Thymus (tissue), 11 donors: ENCODE measurements at regions not wholly inside any gene's neighbourhood (a gene's known extent, or its start where the extent isn't known, plus 50 kb on each side); places are given as distances from the start of the nearest gene placed in this dataset.
"Not testable (repeated sequence)": the region's sequence is repeated elsewhere in the genome, so short reads cannot be mapped to it uniquely, and the experiment has no call there.

Experiments
- DNase-seq, 9 donors: peaks; one replicate each; pipeline ENCODE4 v3.0.0-alpha.2; 2013; ENCODE audit warnings: low spot score in 9 of 9, low read depth in 6 of 9, missing footprints in 1 of 9
- H3K27ac ChIP-seq, 2 donors: one replicate each; pipeline ENCODE4 v1.5.1; 2013; ENCODE audit warnings: control low read depth in 1 of 2, low read depth in 1 of 2, low read length in 1 of 2, mild to moderate bottlenecking in 1 of 2, moderate library complexity in 1 of 2
- H3K27me3 ChIP-seq, 2 donors: one replicate each; pipeline ENCODE4 v1.5.1; 2013; ENCODE audit warnings: low read length in 1 of 2; ENCODE audit not compliant: control insufficient read depth in 2 of 2, insufficient read depth in 1 of 2
- H3K36me3 ChIP-seq, 2 donors: one replicate each; pipeline ENCODE4 v1.5.1; 2013; ENCODE audit warnings: low read length in 1 of 2, mild to moderate bottlenecking in 1 of 2, moderate library complexity in 1 of 2; ENCODE audit not compliant: control insufficient read depth in 2 of 2, insufficient read depth in 2 of 2
- H3K4me1 ChIP-seq, 2 donors: one replicate each; pipeline ENCODE4 v1.5.1; 2013; ENCODE audit warnings: low read length in 2 of 2; ENCODE audit not compliant: control insufficient read depth in 2 of 2, insufficient read depth in 2 of 2
- H3K4me3 ChIP-seq, 2 donors: one replicate each; pipeline ENCODE4 v1.5.1; 2013; ENCODE audit warnings: low read length in 2 of 2, control low read depth in 1 of 2, mild to moderate bottlenecking in 1 of 2
- H3K9me3 ChIP-seq, 2 donors: one replicate each; pipeline ENCODE4 v1.5.1; 2013; ENCODE audit warnings: low read length in 1 of 2, mild to moderate bottlenecking in 1 of 2; ENCODE audit not compliant: control insufficient read depth in 2 of 2, insufficient read depth in 1 of 2
- WGBS: extraction: QIAGEN DNeasy Blood & Tissue Kit; methylation state at CpG from one replicate; pipeline ENCODE4 v1.1.7; 2013; 5-methylcytosine and 5-hydroxymethylcytosine counted together
- donor health status: healthy.

GRCh38 chr20:43327234-43327633 lies 130.5 kb upstream of the SRSF6 start:
- not testable (repeated sequence) for H3K9me3 ChIP-seq, H3K4me1 ChIP-seq, H3K36me3 ChIP-seq, DNase-seq, H3K27ac ChIP-seq, H3K4me3 ChIP-seq, H3K27me3 ChIP-seq
- WGBS = 97% methylated on average over 4 of the region's 4 CpGs

- Histone ChIP-seq H3K27ac (no peak overlapping the region), H3K4me1 (no peaks in the 10 kb centered on the region), H3K9me3 (no peaks in the 10 kb centered on the region), H3K4me3 (no peak overlapping the region), H3K27me3 (no peaks in the 10 kb centered on the region), H3K36me3 (no peaks in the 10 kb centered on the region)
- DNase-seq = no peak
- 95% methylated on average over 3 of the region's 3 CpGs for WGBS
Observed at GRCh38 chr20:43325926-43326325, 131.8 kb upstream of the SRSF6 start.

- Histone ChIP-seq H3K27me3 (no peaks in the 10 kb centered on the region), H3K9me3 (no peaks in the 10 kb centered on the region), H3K4me1 (no peaks in the 10 kb centered on the region), H3K36me3 (no peaks in the 10 kb centered on the region), H3K27ac (no peak overlapping the region), H3K4me3 (no peak overlapping the region)
- WGBS = 87% methylated on average over 4 of the region's 4 CpGs
- no peak for DNase-seq
Observed at GRCh38 chr20:43323592-43323991, 133.9 kb upstream of the PTPRT start.

DNA sequence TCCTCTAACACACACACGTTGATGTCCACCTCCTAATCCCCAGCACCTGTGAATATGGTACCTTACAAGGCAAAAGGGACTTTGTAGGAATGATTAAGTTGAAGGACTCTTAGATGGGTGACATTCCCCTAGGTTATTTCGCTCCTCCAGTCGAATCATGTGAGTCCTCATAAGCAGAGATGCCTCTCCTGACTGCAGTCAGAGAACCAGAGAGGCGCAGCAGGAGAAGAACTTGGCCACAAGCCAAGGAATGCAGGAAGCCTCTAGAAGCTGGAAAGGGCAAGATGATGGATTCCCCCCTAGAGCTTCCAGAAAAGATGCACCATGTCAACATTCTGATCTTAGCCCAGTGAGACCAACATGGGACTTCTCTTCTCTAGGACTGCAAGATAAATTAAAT lies 133.1 kb upstream of the PTPRT start:
- DNase-seq = no peak
- 90% methylated on average over 4 of the region's 4 CpGs for WGBS

GRCh38 chr20:43320536-43320935 lies 130.8 kb upstream of the PTPRT start:
- Histone ChIP-seq H3K9me3 (no peaks in the 10 kb centered on the region), H3K4me3 (no peak overlapping the region), H3K4me1 (no peaks in the 10 kb centered on the region), H3K27ac (no peak overlapping the region), H3K36me3 (no peaks in the 10 kb centered on the region), H3K27me3 (no peaks in the 10 kb centered on the region)
- 76% methylated on average over 3 of the region's 3 CpGs for WGBS
- no peak for DNase-seq

More for the DNA sequence above, 133.1 kb upstream of the PTPRT start:
- Histone ChIP-seq H3K27ac (no peak overlapping the region), H3K36me3 (no peaks in the 10 kb centered on the region), H3K4me1 (no peaks in the 10 kb centered on the region), H3K4me3 (no peak overlapping the region), H3K9me3 (no peaks in the 10 kb centered on the region), H3K27me3 (no peaks in the 10 kb centered on the region)

- DNase-seq = no peak
- WGBS = 74% methylated on average over 5 of the region's 5 CpGs
- no peaks in the 10 kb centered on the region for H3K9me3 ChIP-seq
- no peaks in the 10 kb centered on the region for H3K4me1 ChIP-seq
- H3K27ac ChIP-seq = no peak overlapping the region
- no peaks in the 10 kb centered on the region for H3K36me3 ChIP-seq
- no peaks in the 10 kb centered on the region for H3K27me3 ChIP-seq
- no peak overlapping the region for H3K4me3 ChIP-seq
Observed at GRCh38 chr20:43318755-43319297, 129.1 kb upstream of the PTPRT start.

DNA sequence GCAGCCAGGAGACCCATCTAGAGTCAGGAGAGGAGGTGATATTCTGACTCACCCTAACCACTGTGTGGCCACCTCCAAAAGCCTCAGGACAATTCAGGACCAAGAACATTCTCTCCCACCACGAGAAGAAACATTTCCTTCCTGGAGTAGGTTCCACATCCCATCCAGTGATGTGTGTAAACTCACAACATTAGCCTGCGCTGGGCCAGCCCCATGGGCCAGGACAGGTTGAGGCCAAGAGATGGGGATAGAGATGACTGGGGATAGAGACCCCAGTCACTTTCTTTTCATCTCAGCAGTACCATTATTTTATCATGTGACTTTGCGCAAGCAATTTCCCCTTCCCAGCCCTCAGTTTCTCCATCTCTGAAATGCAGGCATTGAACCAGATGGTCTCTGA lies 126.6 kb upstream of the PTPRT start:
- H3K9me3 ChIP-seq = no peaks in the 10 kb centered on the region
- no peak overlapping the region for H3K27ac ChIP-seq
- H3K36me3 ChIP-seq = no peaks in the 10 kb centered on the region
- H3K4me3 ChIP-seq = no peak overlapping the region
- 73% methylated on average over 3 of the region's 3 CpGs for WGBS
- DNase-seq = no peak
- H3K4me1 ChIP-seq = no peaks in the 10 kb centered on the region
- no peaks in the 10 kb centered on the region for H3K27me3 ChIP-seq

DNA sequence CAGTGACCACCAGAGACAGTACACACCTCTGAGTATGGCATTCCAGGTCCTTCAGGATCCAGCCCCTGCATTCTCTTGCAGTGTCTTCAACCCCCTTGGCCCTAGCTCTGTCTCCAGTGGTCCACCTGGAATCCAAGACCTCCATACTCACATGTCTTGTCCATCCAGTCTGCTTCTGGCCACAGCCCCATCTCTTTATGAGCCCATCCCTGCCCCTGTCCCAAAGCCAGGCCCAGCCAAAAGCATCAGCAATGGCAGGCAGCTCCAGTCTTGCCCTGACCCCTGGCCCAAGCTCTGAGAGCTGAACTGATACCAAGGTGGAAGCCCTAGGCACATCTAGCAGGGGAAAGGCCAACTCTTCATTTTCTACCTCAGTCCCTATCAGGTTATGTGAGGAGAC lies 119.6 kb upstream of the PTPRT start:
- H3K4me3 ChIP-seq = no peak overlapping the region

GRCh38 chr20:43306837-43307236 lies 117.1 kb upstream of the PTPRT start:
- no peak overlapping the region for H3K27ac ChIP-seq
- H3K27me3 ChIP-seq = no peaks in the 10 kb centered on the region
- H3K9me3 ChIP-seq = no peaks in the 10 kb centered on the region
- WGBS = 94% methylated on average over 4 of the region's 4 CpGs
- no peaks in the 10 kb centered on the region for H3K36me3 ChIP-seq
- no peak overlapping the region for H3K4me3 ChIP-seq
- DNase-seq = no peak
- H3K4me1 ChIP-seq = no peaks in the 10 kb centered on the region

More for the DNA sequence above, 119.6 kb upstream of the PTPRT start:
- Histone ChIP-seq H3K36me3 (no peaks in the 10 kb centered on the region), H3K27me3 (no peaks in the 10 kb centered on the region), H3K9me3 (no peaks in the 10 kb centered on the region), H3K27ac (no peak overlapping the region), H3K4me1 (no peaks in the 10 kb centered on the region)
- DNase-seq = no peak

DNA sequence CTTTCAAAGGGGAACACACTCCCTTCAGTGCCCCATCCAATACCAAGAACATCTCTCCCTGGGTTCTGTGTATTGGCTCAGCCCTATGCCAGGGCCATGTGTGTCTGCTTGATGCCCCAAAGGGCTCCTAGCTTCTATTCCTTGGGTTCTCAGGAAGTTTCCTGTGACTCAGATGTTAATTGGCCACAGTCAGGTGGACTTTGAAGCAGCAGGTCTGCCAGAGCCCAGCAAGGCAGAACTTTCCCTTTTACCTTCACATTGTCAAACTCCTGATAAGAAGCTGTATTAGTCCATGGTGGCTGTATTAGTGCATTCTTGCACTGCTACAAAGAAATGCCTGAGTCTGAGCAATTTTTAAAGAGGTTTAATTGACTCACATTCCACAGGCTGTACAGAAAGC lies 116.0 kb upstream of the PTPRT start:
- no peaks in the 10 kb centered on the region for H3K27me3 ChIP-seq
- no peak for DNase-seq
- H3K27ac ChIP-seq = no peak overlapping the region
- no peaks in the 10 kb centered on the region for H3K9me3 ChIP-seq
- no peaks in the 10 kb centered on the region for H3K36me3 ChIP-seq
- H3K4me3 ChIP-seq = no peak overlapping the region
- no peaks in the 10 kb centered on the region for H3K4me1 ChIP-seq
